Liver (tissue), 7 donors: ENCODE measurements at regions not wholly inside any gene's neighbourhood (a gene's known extent, or its start where the extent isn't known, plus 50 kb on each side); places are given as distances from the start of the nearest gene placed in this dataset.

Experiments
- DNase-seq: peaks from one replicate; pipeline ENCODE4 v3.0.0-alpha.2; 2017; ENCODE audit warnings: low spot score
- H3K27ac ChIP-seq, 2 donors: one replicate each; pipeline ENCODE4 v1.7.0; 2013; ENCODE audit warnings: inconsistent platforms in 2 of 2, low read length in 2 of 2, control low read depth in 1 of 2, low read depth in 1 of 2, mild to moderate bottlenecking in 1 of 2
- H3K27me3 ChIP-seq, 4 donors: one replicate each; pipeline versions ENCODE4 v1.6.1 to v1.7.0; 2013; ENCODE audit warnings: low read length in 3 of 4, inconsistent platforms in 1 of 4, mild to moderate bottlenecking in 1 of 4, moderate library complexity in 1 of 4; ENCODE audit not compliant: control insufficient read depth in 4 of 4, insufficient read depth in 4 of 4
- H3K36me3 ChIP-seq, 4 donors: one replicate each; pipeline versions ENCODE4 v1.6.1 to v1.7.0; 2013; ENCODE audit warnings: low read length in 3 of 4, mild to moderate bottlenecking in 3 of 4, low read depth in 1 of 4, moderate library complexity in 1 of 4; ENCODE audit not compliant: control insufficient read depth in 4 of 4, insufficient read depth in 3 of 4
- H3K4me1 ChIP-seq, 4 donors: one replicate each; pipeline versions ENCODE4 v1.6.1 to v1.7.0; 2013; ENCODE audit warnings: low read length in 3 of 4, mild to moderate bottlenecking in 3 of 4, moderate library complexity in 1 of 4; ENCODE audit not compliant: control insufficient read depth in 4 of 4, insufficient read depth in 4 of 4
- H3K4me3 ChIP-seq, 3 donors: one replicate each; pipeline versions ENCODE4 v1.6.1 to v1.7.0; 2013; ENCODE audit warnings: low read length in 3 of 3, control low read depth in 1 of 3, low read depth in 1 of 3, mild to moderate bottlenecking in 1 of 3
- H3K9ac ChIP-seq, 2 donors: one replicate each; pipeline ENCODE4 v1.7.0; 2013; ENCODE audit warnings: low read length in 2 of 2, mild to moderate bottlenecking in 2 of 2, moderate library complexity in 2 of 2, control low read depth in 1 of 2, low read depth in 1 of 2
- H3K9me3 ChIP-seq, 4 donors: one replicate each; pipeline versions ENCODE4 v1.6.1 to v1.7.0; 2013; ENCODE audit warnings: low read length in 3 of 4; ENCODE audit not compliant: control insufficient read depth in 4 of 4
- EGR1 ChIP-seq, 2 donors: IDR thresholded peaks; 2 replicates each; pipeline ENCODE4 v1.6.1; 2016 to 2018; ENCODE audit warnings: antibody characterized with exemption in 2 of 2, low read depth in 2 of 2
- FOXA1 ChIP-seq: IDR thresholded peaks from 2 replicates; pipeline ENCODE4 v1.6.1; 2016; ENCODE audit warnings: antibody characterized with exemption
- FOXA2 ChIP-seq: IDR thresholded peaks from 2 replicates; pipeline ENCODE4 v1.6.1; 2016; ENCODE audit warnings: antibody characterized with exemption
- GABPA ChIP-seq, 2 donors: IDR thresholded peaks in 1 of 2; conservative IDR thresholded peaks in 1 of 2; 2 replicates each; pipeline ENCODE4 v1.6.1; 2016; ENCODE audit warnings: antibody characterized with exemption in 2 of 2, mild to moderate bottlenecking in 1 of 2, moderate library complexity in 1 of 2
- HNF4A ChIP-seq, 2 donors: conservative IDR thresholded peaks; 2 replicates each; pipeline ENCODE4 v1.6.1; 2016; ENCODE audit warnings: antibody characterized with exemption in 2 of 2, mild to moderate bottlenecking in 2 of 2
- HNF4G ChIP-seq: IDR thresholded peaks from 2 replicates; pipeline ENCODE4 v1.6.1; 2016; ENCODE audit warnings: antibody characterized with exemption
- JUND ChIP-seq, 2 donors: IDR thresholded peaks; 2 replicates each; pipeline ENCODE4 v1.6.1; 2016; ENCODE audit warnings: antibody characterized with exemption in 2 of 2
- NR2F2 ChIP-seq: IDR thresholded peaks from 2 replicates; pipeline ENCODE4 v1.6.1; 2016; ENCODE audit warnings: antibody characterized with exemption
- RAD21 ChIP-seq, 2 donors: IDR thresholded peaks; 2 replicates each; pipeline ENCODE4 v1.6.1; 2016; ENCODE audit warnings: antibody characterized with exemption in 2 of 2, mild to moderate bottlenecking in 2 of 2
- RXRA ChIP-seq, 2 donors: IDR thresholded peaks; 2 replicates each; pipeline ENCODE4 v1.6.1; 2017 to 2018; ENCODE audit warnings: antibody characterized with exemption in 2 of 2, mild to moderate bottlenecking in 1 of 2
- SP1 ChIP-seq: IDR thresholded peaks from 2 replicates; pipeline ENCODE4 v1.6.1; 2018; ENCODE audit warnings: antibody characterized with exemption, mild to moderate bottlenecking
- TAF1 ChIP-seq: conservative IDR thresholded peaks from 2 replicates; pipeline ENCODE4 v1.6.1; 2016; ENCODE audit warnings: antibody characterized with exemption, mild to moderate bottlenecking
- YY1 ChIP-seq: IDR thresholded peaks from 2 replicates; pipeline ENCODE4 v1.6.1; 2016; ENCODE audit warnings: antibody characterized with exemption, mild to moderate bottlenecking
- WGBS: extraction: QIAGEN DNeasy Blood & Tissue Kit; methylation state at CpG from one replicate; pipeline ENCODE4 v1.1.7; 2013; 5-methylcytosine and 5-hydroxymethylcytosine counted together
- TF ChIP-seq, protein P1 (sequence below): IDR thresholded peaks from 2 replicates; pipeline ENCODE4 v1.6.1; 2016; ENCODE audit warnings: antibody characterized with exemption
- TF ChIP-seq, protein P2 (sequence below): IDR thresholded peaks from 2 replicates; pipeline ENCODE4 v1.6.1; 2016; ENCODE audit warnings: antibody characterized with exemption
- TF ChIP-seq, protein P3 (sequence below): IDR thresholded peaks from 2 replicates; pipeline ENCODE4 v1.6.1; 2016; ENCODE audit warnings: antibody characterized with exemption
- TF ChIP-seq, protein P4 (sequence below): IDR thresholded peaks from 2 replicates; pipeline ENCODE4 v1.6.1; 2016; ENCODE audit warnings: antibody characterized with exemption, mild to moderate bottlenecking
- donor health status: healthy.
- donor health status: healthy.
- donor health status: healthy.
- donor health status: healthy.

DNA sequence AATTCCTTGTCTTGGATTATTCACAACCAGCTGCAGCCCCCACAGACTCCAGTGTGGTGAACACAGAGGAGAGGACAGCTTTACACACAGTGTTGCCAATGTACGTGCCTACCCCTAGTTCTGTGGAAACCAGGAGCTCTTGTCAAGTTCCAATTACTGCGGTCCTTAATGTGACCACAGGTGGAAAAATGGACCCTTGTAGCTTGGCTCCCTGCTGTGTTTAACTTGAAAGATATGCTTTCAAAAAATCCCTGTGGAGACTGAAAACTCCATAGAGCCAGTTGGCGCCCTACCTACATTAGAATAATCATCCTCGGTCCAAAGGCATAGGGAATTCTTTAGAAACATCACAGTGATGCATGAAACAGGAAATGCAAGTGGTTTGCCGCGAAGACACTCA, 118.3 kb upstream of the SLC22A23 start:
- 86% methylated on average over 6 of the region's 6 CpGs for WGBS
- no peak overlapping the region for H3K9ac ChIP-seq
- no peaks in the 10 kb centered on the region for H3K9me3 ChIP-seq
- no peak for DNase-seq
- TF ChIP-seq SP1 = no peak
- TF ChIP-seq, protein P1, sequence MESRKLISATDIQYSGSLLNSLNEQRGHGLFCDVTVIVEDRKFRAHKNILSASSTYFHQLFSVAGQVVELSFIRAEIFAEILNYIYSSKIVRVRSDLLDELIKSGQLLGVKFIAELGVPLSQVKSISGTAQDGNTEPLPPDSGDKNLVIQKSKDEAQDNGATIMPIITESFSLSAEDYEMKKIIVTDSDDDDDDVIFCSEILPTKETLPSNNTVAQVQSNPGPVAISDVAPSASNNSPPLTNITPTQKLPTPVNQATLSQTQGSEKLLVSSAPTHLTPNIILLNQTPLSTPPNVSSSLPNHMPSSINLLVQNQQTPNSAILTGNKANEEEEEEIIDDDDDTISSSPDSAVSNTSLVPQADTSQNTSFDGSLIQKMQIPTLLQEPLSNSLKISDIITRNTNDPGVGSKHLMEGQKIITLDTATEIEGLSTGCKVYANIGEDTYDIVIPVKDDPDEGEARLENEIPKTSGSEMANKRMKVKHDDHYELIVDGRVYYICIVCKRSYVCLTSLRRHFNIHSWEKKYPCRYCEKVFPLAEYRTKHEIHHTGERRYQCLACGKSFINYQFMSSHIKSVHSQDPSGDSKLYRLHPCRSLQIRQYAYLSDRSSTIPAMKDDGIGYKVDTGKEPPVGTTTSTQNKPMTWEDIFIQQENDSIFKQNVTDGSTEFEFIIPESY = no peak
- TF ChIP-seq HNF4G = no peak
- TF ChIP-seq HNF4A (conservative IDR thresholded peaks at IDR 0.05) = no peak
- no peak for TF ChIP-seq RXRA (IDR thresholded peaks at IDR 0.05)
- TF ChIP-seq, protein P2, sequence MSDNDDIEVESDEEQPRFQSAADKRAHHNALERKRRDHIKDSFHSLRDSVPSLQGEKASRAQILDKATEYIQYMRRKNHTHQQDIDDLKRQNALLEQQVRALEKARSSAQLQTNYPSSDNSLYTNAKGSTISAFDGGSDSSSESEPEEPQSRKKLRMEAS = no peak
- no peak for TF ChIP-seq JUND (IDR thresholded peaks at IDR 0.05)
- TF ChIP-seq NR2F2 = no peak
- no peak for TF ChIP-seq FOXA1
- no peak for TF ChIP-seq TAF1
- TF ChIP-seq EGR1 (IDR thresholded peaks at IDR 0.05; ENCODE audit: low read depth in 2 of 2) = no peak
- TF ChIP-seq FOXA2 = no peak
- TF ChIP-seq, protein P3, sequence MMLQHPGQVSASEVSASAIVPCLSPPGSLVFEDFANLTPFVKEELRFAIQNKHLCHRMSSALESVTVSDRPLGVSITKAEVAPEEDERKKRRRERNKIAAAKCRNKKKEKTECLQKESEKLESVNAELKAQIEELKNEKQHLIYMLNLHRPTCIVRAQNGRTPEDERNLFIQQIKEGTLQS = no peak
- TF ChIP-seq GABPA (IDR thresholded peaks at IDR 0.05 in 1 of 2, conservative IDR thresholded peaks at IDR 0.05 in 1 of 2) = no peak
- no peak for TF ChIP-seq YY1
- no peak overlapping the region for H3K27ac ChIP-seq
- no peak overlapping the region for H3K4me3 ChIP-seq
- H3K27me3 ChIP-seq = no peaks in the 10 kb centered on the region
- no peaks in the 10 kb centered on the region for H3K36me3 ChIP-seq
- H3K4me1 ChIP-seq = no peaks in the 10 kb centered on the region

DNA sequence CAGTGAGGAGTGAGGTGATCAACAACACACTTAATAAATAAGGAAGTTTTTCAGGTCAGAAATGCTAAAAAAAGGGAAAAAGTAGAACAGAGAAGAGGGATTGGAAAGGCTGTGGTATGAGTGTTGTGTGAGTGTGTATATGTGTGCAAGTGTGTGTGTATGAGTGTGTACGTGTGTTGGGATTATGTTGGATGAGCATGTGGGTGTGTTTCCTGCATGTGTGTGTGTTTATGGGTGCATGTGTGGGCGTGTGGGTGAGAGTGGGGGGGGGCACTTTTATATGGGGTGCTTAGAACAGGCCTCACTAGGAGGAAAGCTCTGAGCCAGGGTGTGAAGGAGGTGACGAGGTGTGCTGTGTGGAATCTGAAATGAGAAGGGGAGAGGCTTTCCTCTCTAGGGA, 116.8 kb upstream of the SLC22A23 start:
- Histone ChIP-seq H3K4me3 (no peak overlapping the region), H3K27ac (no peak overlapping the region), H3K9me3 (no peaks in the 10 kb centered on the region), H3K4me1 (no peaks in the 10 kb centered on the region), H3K27me3 (no peaks in the 10 kb centered on the region), H3K9ac (no peak overlapping the region), H3K36me3 (no peaks in the 10 kb centered on the region)
- no peak for DNase-seq
- TF ChIP-seq, protein P4, sequence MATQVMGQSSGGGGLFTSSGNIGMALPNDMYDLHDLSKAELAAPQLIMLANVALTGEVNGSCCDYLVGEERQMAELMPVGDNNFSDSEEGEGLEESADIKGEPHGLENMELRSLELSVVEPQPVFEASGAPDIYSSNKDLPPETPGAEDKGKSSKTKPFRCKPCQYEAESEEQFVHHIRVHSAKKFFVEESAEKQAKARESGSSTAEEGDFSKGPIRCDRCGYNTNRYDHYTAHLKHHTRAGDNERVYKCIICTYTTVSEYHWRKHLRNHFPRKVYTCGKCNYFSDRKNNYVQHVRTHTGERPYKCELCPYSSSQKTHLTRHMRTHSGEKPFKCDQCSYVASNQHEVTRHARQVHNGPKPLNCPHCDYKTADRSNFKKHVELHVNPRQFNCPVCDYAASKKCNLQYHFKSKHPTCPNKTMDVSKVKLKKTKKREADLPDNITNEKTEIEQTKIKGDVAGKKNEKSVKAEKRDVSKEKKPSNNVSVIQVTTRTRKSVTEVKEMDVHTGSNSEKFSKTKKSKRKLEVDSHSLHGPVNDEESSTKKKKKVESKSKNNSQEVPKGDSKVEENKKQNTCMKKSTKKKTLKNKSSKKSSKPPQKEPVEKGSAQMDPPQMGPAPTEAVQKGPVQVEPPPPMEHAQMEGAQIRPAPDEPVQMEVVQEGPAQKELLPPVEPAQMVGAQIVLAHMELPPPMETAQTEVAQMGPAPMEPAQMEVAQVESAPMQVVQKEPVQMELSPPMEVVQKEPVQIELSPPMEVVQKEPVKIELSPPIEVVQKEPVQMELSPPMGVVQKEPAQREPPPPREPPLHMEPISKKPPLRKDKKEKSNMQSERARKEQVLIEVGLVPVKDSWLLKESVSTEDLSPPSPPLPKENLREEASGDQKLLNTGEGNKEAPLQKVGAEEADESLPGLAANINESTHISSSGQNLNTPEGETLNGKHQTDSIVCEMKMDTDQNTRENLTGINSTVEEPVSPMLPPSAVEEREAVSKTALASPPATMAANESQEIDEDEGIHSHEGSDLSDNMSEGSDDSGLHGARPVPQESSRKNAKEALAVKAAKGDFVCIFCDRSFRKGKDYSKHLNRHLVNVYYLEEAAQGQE = no peak
- TF ChIP-seq, protein P3 = no peak
- TF ChIP-seq FOXA2 (no peak), RXRA (IDR thresholded peaks at IDR 0.05) (no peak), HNF4A (conservative IDR thresholded peaks at IDR 0.05) (no peak), RAD21 (IDR thresholded peaks at IDR 0.05) (no peak), SP1 (no peak), JUND (IDR thresholded peaks at IDR 0.05) (no peak), YY1 (no peak), TAF1 (no peak)
- TF ChIP-seq, protein P2 = no peak
- 84% methylated on average over 3 of the region's 3 CpGs for WGBS
